ENCODE measurements at regions not wholly inside any gene's neighbourhood (a gene's known extent, or its start where the extent isn't known, plus 50 kb on each side); places are given as distances from the start of the nearest gene placed in this dataset.

DNA sequence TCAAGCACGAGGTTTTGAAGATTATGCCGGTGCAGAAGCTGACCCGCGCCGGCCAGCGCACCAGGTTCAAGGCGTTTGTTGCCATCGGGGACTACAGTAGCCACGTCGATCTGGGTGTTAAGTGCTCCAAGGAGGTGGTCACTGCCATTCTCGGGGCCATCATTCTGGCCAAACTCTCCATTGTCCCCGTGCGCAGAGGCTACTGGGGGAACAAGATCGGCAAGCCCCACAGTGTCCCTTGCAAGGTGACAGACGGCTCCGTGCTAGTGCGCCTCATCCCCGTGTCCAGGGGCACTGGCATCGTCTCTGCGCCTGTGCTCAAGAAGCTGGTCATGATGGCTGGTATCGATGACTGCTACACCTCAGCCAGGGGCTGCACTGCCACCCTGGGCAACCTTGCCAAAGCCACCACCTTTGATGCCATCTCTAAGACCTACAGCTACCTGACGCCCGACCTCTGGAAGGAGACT, 284.7 kb downstream of the GPR37 start:
- TF ChIP-seq, protein P1, sequence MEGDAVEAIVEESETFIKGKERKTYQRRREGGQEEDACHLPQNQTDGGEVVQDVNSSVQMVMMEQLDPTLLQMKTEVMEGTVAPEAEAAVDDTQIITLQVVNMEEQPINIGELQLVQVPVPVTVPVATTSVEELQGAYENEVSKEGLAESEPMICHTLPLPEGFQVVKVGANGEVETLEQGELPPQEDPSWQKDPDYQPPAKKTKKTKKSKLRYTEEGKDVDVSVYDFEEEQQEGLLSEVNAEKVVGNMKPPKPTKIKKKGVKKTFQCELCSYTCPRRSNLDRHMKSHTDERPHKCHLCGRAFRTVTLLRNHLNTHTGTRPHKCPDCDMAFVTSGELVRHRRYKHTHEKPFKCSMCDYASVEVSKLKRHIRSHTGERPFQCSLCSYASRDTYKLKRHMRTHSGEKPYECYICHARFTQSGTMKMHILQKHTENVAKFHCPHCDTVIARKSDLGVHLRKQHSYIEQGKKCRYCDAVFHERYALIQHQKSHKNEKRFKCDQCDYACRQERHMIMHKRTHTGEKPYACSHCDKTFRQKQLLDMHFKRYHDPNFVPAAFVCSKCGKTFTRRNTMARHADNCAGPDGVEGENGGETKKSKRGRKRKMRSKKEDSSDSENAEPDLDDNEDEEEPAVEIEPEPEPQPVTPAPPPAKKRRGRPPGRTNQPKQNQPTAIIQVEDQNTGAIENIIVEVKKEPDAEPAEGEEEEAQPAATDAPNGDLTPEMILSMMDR (IDR thresholded peaks at IDR 0.05) = no peak
- TF ChIP-seq POLR2A (IDR thresholded peaks at IDR 0.05) (no peak), EP300 (IDR thresholded peaks at IDR 0.05) (no peak)
